ENCODE measurements at regions not wholly inside any gene's neighbourhood (a gene's known extent, or its start where the extent isn't known, plus 50 kb on each side); places are given as distances from the start of the nearest gene placed in this dataset.

GRCh38 chr6:166736634-166737033, 109.6 kb upstream of the RPS6KA2 start:
- POLR2A ChIA-PET = no interaction called here
- no peak overlapping the region for H3K27ac ChIP-seq (ENCODE audit: insufficient read depth in 1 of 2, low read depth in 1 of 2, low read length in 2 of 2, poor library complexity in 1 of 2, severe bottlenecking in 2 of 2)

DNA sequence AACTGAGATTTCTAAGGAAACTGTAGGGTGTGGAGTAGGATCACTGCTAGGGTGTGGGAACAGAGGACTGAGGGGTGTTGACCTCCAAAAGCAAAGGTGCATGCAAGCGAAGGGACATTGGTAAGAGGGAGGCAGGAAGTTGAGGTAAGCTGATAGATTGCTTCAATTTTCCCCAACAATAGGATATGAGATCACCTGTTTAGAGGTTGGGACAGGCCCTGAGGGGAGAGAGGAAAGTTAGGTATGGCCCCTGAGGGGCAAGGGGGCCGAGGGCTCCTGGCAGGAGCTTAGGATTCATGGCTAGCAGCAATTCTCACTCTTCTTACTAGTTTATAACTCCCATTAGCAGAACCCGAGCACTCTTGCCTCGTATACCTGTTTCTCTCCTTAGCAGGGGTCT, 106.8 kb upstream of the RPS6KA2 start:
- 89% methylated on average over 3 of the region's 4 CpGs for WGBS (ENCODE audit: insufficient coverage)
- no peaks in the 10 kb centered on the region for H3K9me3 ChIP-seq (ENCODE audit: control extremely low read depth in 1 of 5, control insufficient read depth in 4 of 5, insufficient read depth in 2 of 5, low read depth in 1 of 5, low read length in 4 of 5)
- H3K36me3 ChIP-seq (ENCODE audit: control insufficient read depth in 4 of 4, insufficient read depth in 4 of 4, low read length in 3 of 4) = no peaks in the 10 kb centered on the region
- H3K27me3 ChIP-seq (replicated peaks in 2 of 5; ENCODE audit: control insufficient read depth in 4 of 5, insufficient read depth in 5 of 5, low read length in 4 of 5) = no peaks in the 10 kb centered on the region
- peaks cover 0 to 7% (median 3%) of the 10 kb centered on the region in 4 experiments for H3K4me1 ChIP-seq (ENCODE audit: control extremely low read depth in 1 of 4, control insufficient read depth in 4 of 4, insufficient read depth in 4 of 4, low read length in 3 of 4)
- no peak overlapping the region for H3K4me3 ChIP-seq (ENCODE audit: control insufficient read depth in 1 of 7, extremely low read depth in 1 of 7, insufficient read depth in 4 of 7, low read depth in 2 of 7, low read length in 6 of 7)
- H3K27ac ChIP-seq (ENCODE audit: insufficient read depth in 1 of 2, low read depth in 1 of 2, low read length in 2 of 2, poor library complexity in 1 of 2, severe bottlenecking in 2 of 2) = no peak overlapping the region
- CTCF ChIA-PET = no interaction called here
- DNase-seq = no peak
- POLR2A ChIA-PET = no interaction called here

More at GRCh38 chr6:166736634-166737033, 109.6 kb upstream of the RPS6KA2 start:
- no peaks in the 10 kb centered on the region for H3K36me3 ChIP-seq (ENCODE audit: control insufficient read depth in 4 of 4, insufficient read depth in 4 of 4, low read length in 3 of 4)
- CTCF ChIA-PET = no interaction called here
- no peak for DNase-seq
- no peaks in the 10 kb centered on the region for H3K27me3 ChIP-seq (replicated peaks in 2 of 5; ENCODE audit: control insufficient read depth in 4 of 5, insufficient read depth in 5 of 5, low read length in 4 of 5)
- H3K4me3 ChIP-seq (ENCODE audit: control insufficient read depth in 1 of 7, extremely low read depth in 1 of 7, insufficient read depth in 4 of 7, low read depth in 2 of 7, low read length in 6 of 7) = no peak overlapping the region
- WGBS (ENCODE audit: insufficient coverage) = 94% methylated on average over 2 of the region's 6 CpGs
- no peaks in the 10 kb centered on the region for H3K9me3 ChIP-seq (ENCODE audit: control extremely low read depth in 1 of 5, control insufficient read depth in 4 of 5, insufficient read depth in 2 of 5, low read depth in 1 of 5, low read length in 4 of 5)
- H3K4me1 ChIP-seq (ENCODE audit: control extremely low read depth in 1 of 4, control insufficient read depth in 4 of 4, insufficient read depth in 4 of 4, low read length in 3 of 4) = no peaks in the 10 kb centered on the region

DNA sequence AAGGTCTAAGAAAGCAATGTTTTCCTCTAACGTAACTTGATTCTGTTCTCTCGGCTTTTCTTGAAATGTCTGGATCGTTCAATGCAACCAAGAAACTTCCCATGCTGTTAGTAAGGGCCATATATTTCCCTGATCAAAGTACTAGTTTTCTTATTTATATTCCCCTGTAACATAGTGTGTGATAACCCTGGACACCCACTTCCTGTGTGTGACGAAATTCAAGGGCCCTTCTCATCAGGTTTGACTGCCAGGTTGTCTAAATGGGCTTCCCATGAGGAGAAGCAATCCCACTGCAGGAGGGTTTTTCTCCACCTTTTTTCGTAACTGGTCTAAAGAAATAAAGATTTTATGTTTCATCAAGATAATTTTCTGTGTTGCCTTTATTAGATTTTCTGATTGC, 102.6 kb upstream of the RPS6KA2 start:
- no peak for DNase-seq
- no peak overlapping the region for H3K4me3 ChIP-seq (ENCODE audit: control insufficient read depth in 1 of 7, extremely low read depth in 1 of 7, insufficient read depth in 4 of 7, low read depth in 2 of 7, low read length in 6 of 7)
- no peak overlapping the region for H3K27ac ChIP-seq (ENCODE audit: insufficient read depth in 1 of 2, low read depth in 1 of 2, low read length in 2 of 2, poor library complexity in 1 of 2, severe bottlenecking in 2 of 2)
- ChIA-PET CTCF (no interaction called here), POLR2A (no interaction called here)
- H3K4me1 ChIP-seq (ENCODE audit: control extremely low read depth in 1 of 4, control insufficient read depth in 4 of 4, insufficient read depth in 4 of 4, low read length in 3 of 4) = peaks cover 0 to 13% (median 5%) of the 10 kb centered on the region in 4 experiments
- WGBS (ENCODE audit: insufficient coverage) = 87% methylated on average over 5 of the region's 5 CpGs
- no peaks in the 10 kb centered on the region for H3K36me3 ChIP-seq (ENCODE audit: control insufficient read depth in 4 of 4, insufficient read depth in 4 of 4, low read length in 3 of 4)
- H3K9me3 ChIP-seq (ENCODE audit: control extremely low read depth in 1 of 5, control insufficient read depth in 4 of 5, insufficient read depth in 2 of 5, low read depth in 1 of 5, low read length in 4 of 5) = no peaks in the 10 kb centered on the region
- H3K27me3 ChIP-seq (replicated peaks in 2 of 5; ENCODE audit: control insufficient read depth in 4 of 5, insufficient read depth in 5 of 5, low read length in 4 of 5) = no peaks in the 10 kb centered on the region

GRCh38 chr6:166728884-166729530, 102.0 kb upstream of the RPS6KA2 start:
- Histone ChIP-seq H3K36me3 (ENCODE audit: control insufficient read depth in 4 of 4, insufficient read depth in 4 of 4, low read length in 3 of 4) (no peaks in the 10 kb centered on the region), H3K4me3 (ENCODE audit: control insufficient read depth in 1 of 7, extremely low read depth in 1 of 7, insufficient read depth in 4 of 7, low read depth in 2 of 7, low read length in 6 of 7) (no peak overlapping the region), H3K27ac (ENCODE audit: insufficient read depth in 1 of 2, low read depth in 1 of 2, low read length in 2 of 2, poor library complexity in 1 of 2, severe bottlenecking in 2 of 2) (no peak overlapping the region), H3K4me1 (ENCODE audit: control extremely low read depth in 1 of 4, control insufficient read depth in 4 of 4, insufficient read depth in 4 of 4, low read length in 3 of 4) (peaks cover 0 to 13% (median 5%) of the 10 kb centered on the region in 4 experiments), H3K9me3 (ENCODE audit: control extremely low read depth in 1 of 5, control insufficient read depth in 4 of 5, insufficient read depth in 2 of 5, low read depth in 1 of 5, low read length in 4 of 5) (no peaks in the 10 kb centered on the region), H3K27me3 (replicated peaks in 2 of 5; ENCODE audit: control insufficient read depth in 4 of 5, insufficient read depth in 5 of 5, low read length in 4 of 5) (no peaks in the 10 kb centered on the region)
- peak in 2 of 3 donors; percentile 32 to 49 for DNase-seq
- ChIA-PET CTCF (interaction anchor here (0.7 to 0.9 kb wide), 2 partner anchors 15 to 22 kb away, joined by 3 to 6 read pairs; no protein-coding TSS in a partner anchor), POLR2A (no interaction called here)
- 73% methylated on average over 7 of the region's 7 CpGs for WGBS (ENCODE audit: insufficient coverage)

GRCh38 chr6:166726201-166726600, 99.2 kb upstream of the RPS6KA2 start:
- no peak for DNase-seq
- no peaks in the 10 kb centered on the region for H3K27me3 ChIP-seq (replicated peaks in 2 of 5; ENCODE audit: control insufficient read depth in 4 of 5, insufficient read depth in 5 of 5, low read length in 4 of 5)
- ChIA-PET POLR2A (no interaction called here), CTCF (no interaction called here)
- WGBS (ENCODE audit: insufficient coverage) = 85% methylated on average over 5 of the region's 7 CpGs
- no peak overlapping the region for H3K27ac ChIP-seq (ENCODE audit: insufficient read depth in 1 of 2, low read depth in 1 of 2, low read length in 2 of 2, poor library complexity in 1 of 2, severe bottlenecking in 2 of 2)
- H3K4me3 ChIP-seq (ENCODE audit: control insufficient read depth in 1 of 7, extremely low read depth in 1 of 7, insufficient read depth in 4 of 7, low read depth in 2 of 7, low read length in 6 of 7) = no peak overlapping the region
- H3K9me3 ChIP-seq (ENCODE audit: control extremely low read depth in 1 of 5, control insufficient read depth in 4 of 5, insufficient read depth in 2 of 5, low read depth in 1 of 5, low read length in 4 of 5) = no peaks in the 10 kb centered on the region
- H3K36me3 ChIP-seq (ENCODE audit: control insufficient read depth in 4 of 4, insufficient read depth in 4 of 4, low read length in 3 of 4) = no peaks in the 10 kb centered on the region
- H3K4me1 ChIP-seq (ENCODE audit: control extremely low read depth in 1 of 4, control insufficient read depth in 4 of 4, insufficient read depth in 4 of 4, low read length in 3 of 4) = peaks cover 0 to 13% (median 5%) of the 10 kb centered on the region in 4 experiments

GRCh38 chr6:166725571-166725970, 98.5 kb upstream of the RPS6KA2 start:
- Histone ChIP-seq H3K27me3 (replicated peaks in 2 of 5; ENCODE audit: control insufficient read depth in 4 of 5, insufficient read depth in 5 of 5, low read length in 4 of 5) (no peaks in the 10 kb centered on the region), H3K4me1 (ENCODE audit: control extremely low read depth in 1 of 4, control insufficient read depth in 4 of 4, insufficient read depth in 4 of 4, low read length in 3 of 4) (peaks cover 0 to 13% (median 5%) of the 10 kb centered on the region in 4 experiments), H3K4me3 (ENCODE audit: control insufficient read depth in 1 of 7, extremely low read depth in 1 of 7, insufficient read depth in 4 of 7, low read depth in 2 of 7, low read length in 6 of 7) (no peak overlapping the region), H3K9me3 (ENCODE audit: control extremely low read depth in 1 of 5, control insufficient read depth in 4 of 5, insufficient read depth in 2 of 5, low read depth in 1 of 5, low read length in 4 of 5) (no peaks in the 10 kb centered on the region), H3K27ac (ENCODE audit: insufficient read depth in 1 of 2, low read depth in 1 of 2, low read length in 2 of 2, poor library complexity in 1 of 2, severe bottlenecking in 2 of 2) (no peak overlapping the region), H3K36me3 (ENCODE audit: control insufficient read depth in 4 of 4, insufficient read depth in 4 of 4, low read length in 3 of 4) (no peaks in the 10 kb centered on the region)
- ChIA-PET POLR2A (interaction anchor here (1.4 kb wide), 1 partner anchor 21 kb away, joined by 7 read pairs; no protein-coding TSS in a partner anchor), CTCF (interaction anchor here (0.7 kb wide), 1 partner anchor 10 kb away, joined by 3 read pairs; no protein-coding TSS in a partner anchor)
- no peak for DNase-seq
- 95% methylated on average over 15 of the region's 15 CpGs for WGBS (ENCODE audit: insufficient coverage)

GRCh38 chr6:166724576-166724975, 97.5 kb upstream of the RPS6KA2 start:
- peaks cover 0 to 12% (median 5%) of the 10 kb centered on the region in 4 experiments for H3K4me1 ChIP-seq (ENCODE audit: control extremely low read depth in 1 of 4, control insufficient read depth in 4 of 4, insufficient read depth in 4 of 4, low read length in 3 of 4)
- no peaks in the 10 kb centered on the region for H3K27me3 ChIP-seq (replicated peaks in 2 of 5; ENCODE audit: control insufficient read depth in 4 of 5, insufficient read depth in 5 of 5, low read length in 4 of 5)
- no peak overlapping the region for H3K4me3 ChIP-seq (ENCODE audit: control insufficient read depth in 1 of 7, extremely low read depth in 1 of 7, insufficient read depth in 4 of 7, low read depth in 2 of 7, low read length in 6 of 7)
- H3K9me3 ChIP-seq (ENCODE audit: control extremely low read depth in 1 of 5, control insufficient read depth in 4 of 5, insufficient read depth in 2 of 5, low read depth in 1 of 5, low read length in 4 of 5) = no peaks in the 10 kb centered on the region
- CTCF ChIA-PET = no interaction called here
- 93% methylated on average over 7 of the region's 8 CpGs for WGBS (ENCODE audit: insufficient coverage)
- H3K27ac ChIP-seq (ENCODE audit: insufficient read depth in 1 of 2, low read depth in 1 of 2, low read length in 2 of 2, poor library complexity in 1 of 2, severe bottlenecking in 2 of 2) = no peak overlapping the region
- H3K36me3 ChIP-seq (ENCODE audit: control insufficient read depth in 4 of 4, insufficient read depth in 4 of 4, low read length in 3 of 4) = no peaks in the 10 kb centered on the region
- DNase-seq = no peak
- POLR2A ChIA-PET = interaction anchor here (1.4 kb wide), 1 partner anchor 22 kb away, joined by 7 read pairs; no protein-coding TSS in a partner anchor
